GM20000 (cell line): ENCODE measurements at regions not wholly inside any gene's neighbourhood (a gene's known extent, or its start where the extent isn't known, plus 50 kb on each side); places are given as distances from the start of the nearest gene placed in this dataset.

Experiments
- DNase-seq: peaks from one replicate; pipeline ENCODE4 v3.0.0; 2012; ENCODE audit warnings: low spot score
- CTCF ChIP-seq: IDR thresholded peaks from 2 replicates; pipeline ENCODE4 v1.5.1; 2012; ENCODE audit warnings: mild to moderate bottlenecking, control low read depth; ENCODE audit errors: extremely low read depth, missing control alignments

- DNase-seq = no peak
- no peak for TF ChIP-seq CTCF
These were observed 100.9 kb upstream of the IGFBP7 start for GRCh38 chr4:57211131-57211530.

GRCh38 chr4:57206172-57206571 is 96.0 kb upstream of the IGFBP7 start:
- no peak for DNase-seq
- no peak for TF ChIP-seq CTCF

- TF ChIP-seq CTCF = no peak
- DNase-seq = no peak
These were observed 95.4 kb upstream of the IGFBP7 start for GRCh38 chr4:57205580-57205979.

GRCh38 chr4:57200799-57201327 is 90.7 kb upstream of the IGFBP7 start:
- DNase-seq = no peak
- TF ChIP-seq CTCF = no peak

- DNase-seq = no peak
- no peak for TF ChIP-seq CTCF
These were observed 89.1 kb upstream of the IGFBP7 start for GRCh38 chr4:57199267-57199666.

- TF ChIP-seq CTCF = no peak
- DNase-seq = no peak
These were observed 85.4 kb upstream of the IGFBP7 start for GRCh38 chr4:57195622-57196021.

GRCh38 chr4:57194068-57194611 is 84.0 kb upstream of the IGFBP7 start:
- DNase-seq = no peak
- TF ChIP-seq CTCF = no peak
